Thyroid gland (tissue), 4 donors: ENCODE measurements at regions not wholly inside any gene's neighbourhood (a gene's known extent, or its start where the extent isn't known, plus 50 kb on each side); places are given as distances from the start of the nearest gene placed in this dataset.
"Not testable (repeated sequence)": the region's sequence is repeated elsewhere in the genome, so short reads cannot be mapped to it uniquely, and the experiment has no call there.

Source experiments
- DNase-seq, 2 donors: peaks; one replicate each; pipeline ENCODE4 v3.0.0-alpha.2; 2019
- H3K27ac ChIP-seq, 3 donors: fragments of 200-600 bp; sonication (generic); 1 replicate in 2 of 3; 2 replicates in 1 of 3; pipeline ENCODE4 v1.5.1; 2016 to 2019; ENCODE audit warnings: mild to moderate bottlenecking in 1 of 3, moderate library complexity in 1 of 3
- H3K27me3 ChIP-seq: fragments of 200-600 bp; sonication (generic); one replicate; pipeline ENCODE4 v1.5.1; 2019
- H3K36me3 ChIP-seq, 2 donors: fragments of 200-600 bp; sonication (generic); one replicate each; pipeline ENCODE4 v1.5.1; 2016 to 2019
- H3K4me1 ChIP-seq, 2 donors: fragments of 200-600 bp; sonication (generic); one replicate each; pipeline ENCODE4 v1.5.1; 2017 to 2019
- H3K4me3 ChIP-seq, 3 donors: fragments of 200-600 bp; sonication (generic); replicated peaks in 1 of 3; 1 replicate in 2 of 3; 2 replicates in 1 of 3; pipeline ENCODE4 v1.5.1; 2016; ENCODE audit warnings: mild to moderate bottlenecking in 1 of 3
- H3K9me3 ChIP-seq: fragments of 200-600 bp; sonication (generic); one replicate; pipeline ENCODE4 v1.5.1; 2017
- WGBS, 2 donors: methylation state at CpG; one replicate each; pipeline ENCODE4 v1.1.5; 2017; 5-methylcytosine and 5-hydroxymethylcytosine counted together
- intact Hi-C: fragments of 100-400 bp; cut with DNase I; formaldehyde crosslinking; loops from one replicate; pipeline ENCODE4 v1.15.1; 2023

DNA sequence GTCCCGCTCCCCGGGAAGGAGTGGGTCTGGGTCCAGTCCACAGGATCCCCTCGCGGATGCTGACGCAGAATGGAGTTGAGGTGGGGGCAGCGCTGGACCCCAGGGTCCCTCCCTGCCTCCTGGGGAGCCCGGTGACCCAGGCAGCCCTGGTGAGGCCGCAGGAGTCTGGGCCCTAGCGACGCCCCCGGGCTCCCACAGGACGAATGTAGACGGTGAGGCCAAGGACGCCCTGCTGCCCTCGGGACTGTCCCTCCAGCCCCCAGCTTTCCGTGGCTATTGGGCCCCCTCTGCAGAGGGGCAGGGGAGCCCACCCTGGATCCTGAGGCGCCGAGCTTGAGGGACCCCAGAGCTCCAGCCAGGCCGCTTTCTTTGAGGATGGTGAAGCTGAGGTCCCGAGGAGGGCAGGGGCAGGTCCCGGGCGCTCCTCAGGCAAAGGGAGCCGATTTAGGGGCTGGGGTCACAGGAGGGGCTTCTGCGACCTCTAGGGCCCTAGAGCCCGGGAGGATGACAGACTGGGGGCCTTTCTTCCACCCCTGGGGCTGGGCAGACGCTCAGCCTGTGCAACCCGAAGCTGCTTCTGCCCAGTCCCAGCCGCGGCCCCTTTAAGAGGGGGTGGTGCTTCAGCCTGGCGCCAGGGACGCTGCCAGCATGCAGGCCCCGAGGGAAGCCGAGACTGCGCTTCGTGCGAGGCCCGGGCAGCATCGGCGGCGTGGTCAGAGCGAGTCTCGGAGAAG, 986.8 kb downstream of the TUBA3C start:
- H3K4me3 ChIP-seq, H3K27me3 ChIP-seq, intact Hi-C loops, H3K27ac ChIP-seq, H3K36me3 ChIP-seq, DNase-seq, H3K9me3 ChIP-seq, H3K4me1 ChIP-seq: not testable (repeated sequence)
- WGBS, 2 donors: no CpG with 5 or more reads among the region's 42 CpGs

- H3K4me3 ChIP-seq, H3K27me3 ChIP-seq, H3K4me1 ChIP-seq, intact Hi-C loops, DNase-seq, H3K36me3 ChIP-seq, H3K9me3 ChIP-seq, H3K27ac ChIP-seq: not testable (repeated sequence)
- WGBS, 2 donors: 65 to 66% methylated on average over 15 to 20 of the region's 27 CpGs
Measured at GRCh38 chr13:18194104-18194503, 987.5 kb downstream of the TUBA3C start.
